LHCN-M2 (cell line): ENCODE measurements at regions not wholly inside any gene's neighbourhood (a gene's known extent, or its start where the extent isn't known, plus 50 kb on each side); places are given as distances from the start of the nearest gene placed in this dataset.

ENCODE experiments used
- DNase-seq: peaks from one replicate; pipeline ENCODE4 v3.0.0-alpha.2; 2012; ENCODE audit warnings: low read depth

- no peak for DNase-seq
Measured at GRCh38 chr18:60145776-60146175, 226.8 kb downstream of the MC4R start.

GRCh38 chr18:60134806-60135205, 235.0 kb downstream of the PMAIP1 start:
- DNase-seq = no peak

- no peak for DNase-seq
Measured at GRCh38 chr18:60130284-60130683, 230.5 kb downstream of the PMAIP1 start.

- DNase-seq = no peak
Measured at GRCh38 chr18:60123031-60123430, 223.2 kb downstream of the PMAIP1 start.

GRCh38 chr18:60122339-60122738, 222.5 kb downstream of the PMAIP1 start:
- no peak for DNase-seq

- DNase-seq = no peak
Measured at GRCh38 chr18:60120231-60120750, 220.5 kb downstream of the PMAIP1 start.

- DNase-seq = no peak
Measured at GRCh38 chr18:60117321-60117720, 217.5 kb downstream of the PMAIP1 start.

GRCh38 chr18:60113396-60113795, 213.6 kb downstream of the PMAIP1 start:
- no peak for DNase-seq

GRCh38 chr18:60112369-60112768, 212.6 kb downstream of the PMAIP1 start:
- no peak for DNase-seq

GRCh38 chr18:60111525-60111924, 211.7 kb downstream of the PMAIP1 start:
- no peak for DNase-seq

- DNase-seq = no peak
Measured at GRCh38 chr18:60110836-60111235, 211.0 kb downstream of the PMAIP1 start.

- DNase-seq = peak; percentile 15
Measured at GRCh38 chr18:60100778-60101177, 201.0 kb downstream of the PMAIP1 start.

GRCh38 chr18:60099709-60100108, 199.9 kb downstream of the PMAIP1 start:
- DNase-seq = no peak

GRCh38 chr18:60096428-60096827, 196.6 kb downstream of the PMAIP1 start:
- no peak for DNase-seq

GRCh38 chr18:60092073-60092472, 192.3 kb downstream of the PMAIP1 start:
- peak; percentile 7 for DNase-seq

GRCh38 chr18:60090170-60090569, 190.4 kb downstream of the PMAIP1 start:
- DNase-seq = no peak

GRCh38 chr18:60082790-60083189, 183.0 kb downstream of the PMAIP1 start:
- DNase-seq = no peak

GRCh38 chr18:60082282-60082681, 182.5 kb downstream of the PMAIP1 start:
- DNase-seq = no peak

GRCh38 chr18:60075477-60075876, 175.7 kb downstream of the PMAIP1 start:
- DNase-seq = no peak

- DNase-seq = no peak
Measured at GRCh38 chr18:60070631-60071030, 170.8 kb downstream of the PMAIP1 start.

GRCh38 chr18:60069145-60069544, 169.3 kb downstream of the PMAIP1 start:
- DNase-seq = no peak

GRCh38 chr18:60067426-60068210, 167.8 kb downstream of the PMAIP1 start:
- no peak for DNase-seq

GRCh38 chr18:60066219-60066975, 166.6 kb downstream of the PMAIP1 start:
- DNase-seq = no peak
